Liver (tissue), 8 donors: ENCODE measurements at regions not wholly inside any gene's neighbourhood (a gene's known extent, or its start where the extent isn't known, plus 50 kb on each side); places are given as distances from the start of the nearest gene placed in this dataset.

Experiments used
- DNase-seq: peaks from one replicate; pipeline ENCODE4 v3.0.0-alpha.2; 2017; ENCODE audit warnings: low spot score
- H3K27ac ChIP-seq, 2 donors: one replicate each; pipeline ENCODE4 v1.7.0; 2013; ENCODE audit warnings: inconsistent platforms in 2 of 2, low read length in 2 of 2, control low read depth in 1 of 2, low read depth in 1 of 2, mild to moderate bottlenecking in 1 of 2
- H3K27me3 ChIP-seq, 4 donors: one replicate each; pipeline versions ENCODE4 v1.6.1 to v1.7.0; 2013; ENCODE audit warnings: low read length in 3 of 4, inconsistent platforms in 1 of 4, mild to moderate bottlenecking in 1 of 4, moderate library complexity in 1 of 4; ENCODE audit not compliant: control insufficient read depth in 4 of 4, insufficient read depth in 4 of 4
- H3K36me3 ChIP-seq, 4 donors: one replicate each; pipeline versions ENCODE4 v1.6.1 to v1.7.0; 2013; ENCODE audit warnings: low read length in 3 of 4, mild to moderate bottlenecking in 3 of 4, low read depth in 1 of 4, moderate library complexity in 1 of 4; ENCODE audit not compliant: control insufficient read depth in 4 of 4, insufficient read depth in 3 of 4
- H3K4me1 ChIP-seq, 4 donors: one replicate each; pipeline versions ENCODE4 v1.6.1 to v1.7.0; 2013; ENCODE audit warnings: low read length in 3 of 4, mild to moderate bottlenecking in 3 of 4, moderate library complexity in 1 of 4; ENCODE audit not compliant: control insufficient read depth in 4 of 4, insufficient read depth in 4 of 4
- H3K4me3 ChIP-seq, 3 donors: one replicate each; pipeline versions ENCODE4 v1.6.1 to v1.7.0; 2013; ENCODE audit warnings: low read length in 3 of 3, control low read depth in 1 of 3, low read depth in 1 of 3, mild to moderate bottlenecking in 1 of 3
- H3K9ac ChIP-seq, 2 donors: one replicate each; pipeline ENCODE4 v1.7.0; 2013; ENCODE audit warnings: low read length in 2 of 2, mild to moderate bottlenecking in 2 of 2, moderate library complexity in 2 of 2, control low read depth in 1 of 2, low read depth in 1 of 2
- H3K9me3 ChIP-seq, 4 donors: one replicate each; pipeline versions ENCODE4 v1.6.1 to v1.7.0; 2013; ENCODE audit warnings: low read length in 3 of 4; ENCODE audit not compliant: control insufficient read depth in 4 of 4
- ATF3 ChIP-seq: IDR thresholded peaks from 2 replicates; pipeline ENCODE4 v1.6.1; 2016; ENCODE audit warnings: antibody characterized with exemption
- CTCF ChIP-seq: fragments of 150-350 bp; IDR thresholded peaks from 2 replicates; pipeline ENCODE4 v1.5.1; 2017; ENCODE audit warnings: improper control_type of control experiment, low read depth, low read length; ENCODE audit not compliant: missing input control
- EGR1 ChIP-seq, 2 donors: IDR thresholded peaks; 2 replicates each; pipeline ENCODE4 v1.6.1; 2016 to 2018; ENCODE audit warnings: antibody characterized with exemption in 2 of 2, low read depth in 2 of 2
- FOXA1 ChIP-seq: IDR thresholded peaks from 2 replicates; pipeline ENCODE4 v1.6.1; 2016; ENCODE audit warnings: antibody characterized with exemption
- FOXA2 ChIP-seq: IDR thresholded peaks from 2 replicates; pipeline ENCODE4 v1.6.1; 2016; ENCODE audit warnings: antibody characterized with exemption
- GABPA ChIP-seq, 2 donors: IDR thresholded peaks in 1 of 2; conservative IDR thresholded peaks in 1 of 2; 2 replicates each; pipeline ENCODE4 v1.6.1; 2016; ENCODE audit warnings: antibody characterized with exemption in 2 of 2, mild to moderate bottlenecking in 1 of 2, moderate library complexity in 1 of 2
- HNF4A ChIP-seq, 2 donors: conservative IDR thresholded peaks; 2 replicates each; pipeline ENCODE4 v1.6.1; 2016; ENCODE audit warnings: antibody characterized with exemption in 2 of 2, mild to moderate bottlenecking in 2 of 2
- HNF4G ChIP-seq: IDR thresholded peaks from 2 replicates; pipeline ENCODE4 v1.6.1; 2016; ENCODE audit warnings: antibody characterized with exemption
- JUND ChIP-seq, 2 donors: IDR thresholded peaks; 2 replicates each; pipeline ENCODE4 v1.6.1; 2016; ENCODE audit warnings: antibody characterized with exemption in 2 of 2
- MAX ChIP-seq: IDR thresholded peaks from 2 replicates; pipeline ENCODE4 v1.6.1; 2016; ENCODE audit warnings: antibody characterized with exemption
- NR2F2 ChIP-seq: IDR thresholded peaks from 2 replicates; pipeline ENCODE4 v1.6.1; 2016; ENCODE audit warnings: antibody characterized with exemption
- RAD21 ChIP-seq, 2 donors: IDR thresholded peaks; 2 replicates each; pipeline ENCODE4 v1.6.1; 2016; ENCODE audit warnings: antibody characterized with exemption in 2 of 2, mild to moderate bottlenecking in 2 of 2
- REST ChIP-seq: IDR thresholded peaks from 2 replicates; pipeline ENCODE4 v1.6.1; 2016; ENCODE audit warnings: antibody characterized with exemption, mild to moderate bottlenecking
- RXRA ChIP-seq, 2 donors: IDR thresholded peaks; 2 replicates each; pipeline ENCODE4 v1.6.1; 2017 to 2018; ENCODE audit warnings: antibody characterized with exemption in 2 of 2, mild to moderate bottlenecking in 1 of 2
- SP1 ChIP-seq: IDR thresholded peaks from 2 replicates; pipeline ENCODE4 v1.6.1; 2018; ENCODE audit warnings: antibody characterized with exemption, mild to moderate bottlenecking
- TAF1 ChIP-seq: conservative IDR thresholded peaks from 2 replicates; pipeline ENCODE4 v1.6.1; 2016; ENCODE audit warnings: antibody characterized with exemption, mild to moderate bottlenecking
- YY1 ChIP-seq: IDR thresholded peaks from 2 replicates; pipeline ENCODE4 v1.6.1; 2016; ENCODE audit warnings: antibody characterized with exemption, mild to moderate bottlenecking
- ZBTB33 ChIP-seq: IDR thresholded peaks from 2 replicates; pipeline ENCODE4 v1.6.1; 2016; ENCODE audit warnings: antibody characterized with exemption
- WGBS: extraction: QIAGEN DNeasy Blood & Tissue Kit; methylation state at CpG from one replicate; pipeline ENCODE4 v1.1.7; 2013; 5-methylcytosine and 5-hydroxymethylcytosine counted together
- donor health status: healthy.
- donor health status: healthy.
- donor health status: healthy.
- donor health status: healthy.
- donor health status: healthy.

GRCh38 chr5:68367717-68368116, 152.2 kb downstream of the PIK3R1 start:
- WGBS: 96% methylated on average over 4 of the region's 4 CpGs
- no peak for TF ChIP-seq RAD21 (IDR thresholded peaks at IDR 0.05)
- no peak for TF ChIP-seq EGR1 (IDR thresholded peaks at IDR 0.05; ENCODE audit: low read depth in 2 of 2)
- no peak for TF ChIP-seq FOXA2
- TF ChIP-seq FOXA1: no peak
- TF ChIP-seq JUND (IDR thresholded peaks at IDR 0.05): no peak
- no peak for TF ChIP-seq GABPA (IDR thresholded peaks at IDR 0.05 in 1 of 2, conservative IDR thresholded peaks at IDR 0.05 in 1 of 2)
- no peak for TF ChIP-seq RXRA (IDR thresholded peaks at IDR 0.05)
- no peak for TF ChIP-seq MAX
- no peak for TF ChIP-seq ZBTB33
- no peak for TF ChIP-seq NR2F2
- TF ChIP-seq HNF4A (conservative IDR thresholded peaks at IDR 0.05): no peak
- no peak for TF ChIP-seq YY1
- no peak for TF ChIP-seq SP1
- TF ChIP-seq HNF4G: no peak
- TF ChIP-seq CTCF: no peak
- TF ChIP-seq REST: no peak
- no peak for TF ChIP-seq TAF1
- Histone ChIP-seq H3K4me1 (no peaks in the 10 kb centered on the region), H3K27ac (no peak overlapping the region), H3K4me3 (no peak overlapping the region), H3K9ac (no peak overlapping the region), H3K9me3 (no peaks in the 10 kb centered on the region), H3K36me3 (no peaks in the 10 kb centered on the region), H3K27me3 (no peaks in the 10 kb centered on the region)
- no peak for DNase-seq

GRCh38 chr5:68368311-68369022, 152.9 kb downstream of the PIK3R1 start:
- H3K4me3 ChIP-seq: no peak overlapping the region
- H3K27ac ChIP-seq: no peak overlapping the region
- H3K27me3 ChIP-seq: no peaks in the 10 kb centered on the region
- DNase-seq: no peak
- 93% methylated on average over 5 of the region's 5 CpGs for WGBS
- no peak overlapping the region for H3K9ac ChIP-seq
- H3K9me3 ChIP-seq: no peaks in the 10 kb centered on the region
- H3K36me3 ChIP-seq: no peaks in the 10 kb centered on the region
- H3K4me1 ChIP-seq: no peaks in the 10 kb centered on the region
- TF ChIP-seq HNF4G (no peak), ZBTB33 (no peak), NR2F2 (no peak), FOXA2 (no peak), YY1 (no peak), FOXA1 (no peak), MAX (no peak), EGR1 (IDR thresholded peaks at IDR 0.05; ENCODE audit: low read depth in 2 of 2) (no peak), REST (no peak), ATF3 (no peak), HNF4A (conservative IDR thresholded peaks at IDR 0.05) (no peak)
